Neural progenitor cell (in vitro differentiated cells): ENCODE measurements at regions not wholly inside any gene's neighbourhood (a gene's known extent, or its start where the extent isn't known, plus 50 kb on each side); places are given as distances from the start of the nearest gene placed in this dataset.

Source experiments
- DNase-seq: peaks from one replicate; pipeline ENCODE4 v3.0.0-alpha.2; 2016; ENCODE audit warnings: low spot score
- H2AFZ ChIP-seq: fragments of 200-600 bp; sonication (generic); replicated peaks from 2 replicates; pipeline ENCODE4 v1.6.1; 2016; ENCODE audit warnings: antibody characterized with exemption
- H3F3A ChIP-seq: fragments of 200-600 bp; sonication (generic); 2 replicates; pipeline ENCODE4 v1.6.1; 2016; ENCODE audit warnings: antibody characterized with exemption, low read depth
- H3K27ac ChIP-seq: fragments of 200-600 bp; sonication (generic); 2 replicates; pipeline ENCODE4 v1.5.1; 2016; ENCODE audit warnings: mild to moderate bottlenecking
- H3K27me3 ChIP-seq: fragments of 200-600 bp; sonication (generic); 2 replicates; pipeline ENCODE4 v1.6.1; 2016; ENCODE audit warnings: mild to moderate bottlenecking, moderate library complexity
- H3K36me3 ChIP-seq: fragments of 200-600 bp; sonication (generic); 2 replicates; pipeline ENCODE4 v1.5.1; 2016
- H3K4me1 ChIP-seq: fragments of 200-600 bp; sonication (generic); 2 replicates; pipeline ENCODE4 v1.6.1; 2016; ENCODE audit warnings: mixed run types
- H3K4me2 ChIP-seq: fragments of 200-600 bp; sonication (generic); 2 replicates; pipeline ENCODE4 v1.6.1; 2016
- H3K4me3 ChIP-seq: fragments of 200-600 bp; sonication (generic); 2 replicates; pipeline ENCODE4 v1.5.1; 2016
- H3K79me2 ChIP-seq: fragments of 200-600 bp; sonication (generic); 2 replicates; pipeline ENCODE4 v1.6.1; 2016; ENCODE audit warnings: low read depth
- H3K9ac ChIP-seq: fragments of 200-600 bp; sonication (generic); 2 replicates; pipeline ENCODE4 v1.6.1; 2016
- H3K9me3 ChIP-seq: fragments of 200-600 bp; sonication (generic); 2 replicates; pipeline ENCODE4 v1.5.1; 2016; ENCODE audit warnings: low read depth
- H4K20me1 ChIP-seq: fragments of 200-600 bp; sonication (generic); 2 replicates; pipeline ENCODE4 v1.6.1; 2016; ENCODE audit warnings: low read depth
- H3K27ac Mint-ChIP-seq: 3 replicates; pipeline ENCODE4 v1.8.0; 2021; ENCODE audit warnings: mixed read lengths
- H3K27me3 Mint-ChIP-seq: 2 replicates; pipeline ENCODE4 v1.8.0; 2022; ENCODE audit warnings: low read depth, mild to moderate bottlenecking, inconsistent platforms, moderate library complexity, mixed read lengths; ENCODE audit not compliant: insufficient read depth
- H3K36me3 Mint-ChIP-seq: 3 replicates; pipeline ENCODE4 v1.8.0; 2021; ENCODE audit warnings: mixed read lengths
- H3K4me1 Mint-ChIP-seq: 3 replicates; pipeline ENCODE4 v1.8.0; 2021; ENCODE audit warnings: mixed read lengths
- H3K4me3 Mint-ChIP-seq: 3 replicates; pipeline ENCODE4 v1.8.0; 2021; ENCODE audit warnings: mild to moderate bottlenecking, moderate library complexity, mixed read lengths
- H3K9me3 Mint-ChIP-seq: 3 replicates; pipeline ENCODE4 v1.8.0; 2020; ENCODE audit warnings: mixed read lengths
- EZH2 ChIP-seq: fragments of 200-600 bp; sonication (generic); IDR thresholded peaks from 2 replicates; pipeline ENCODE4 v1.6.1; 2017; ENCODE audit warnings: antibody characterized with exemption, mild to moderate bottlenecking, moderate library complexity
- EZH2phosphoT487 ChIP-seq: fragments of 200-600 bp; sonication (generic); IDR thresholded peaks from 2 replicates; pipeline ENCODE4 v1.6.1; 2017; ENCODE audit warnings: antibody characterized with exemption
- TF ChIP-seq, protein P1 (sequence below): fragments of 200-600 bp; sonication (generic); IDR thresholded peaks from 2 replicates; pipeline ENCODE4 v1.5.1; 2017; ENCODE audit warnings: antibody characterized with exemption, mild to moderate bottlenecking

- no peak overlapping the region for H3K4me3 ChIP-seq
Observed at GRCh38 chr6:157770946-157771345, 52.1 kb upstream of the SNX9 start.

GRCh38 chr6:157772820-157773219 is 50.2 kb upstream of the SNX9 start:
- Histone ChIP-seq H3K27me3 (no peaks in the 10 kb centered on the region), H3K27ac (no peak overlapping the region), H3F3A (peaks cover 7% of the 10 kb centered on the region), H3K4me1 (no peaks in the 10 kb centered on the region), H3K4me3 (no peak overlapping the region), H3K79me2 (no peaks in the 10 kb centered on the region), H3K9ac (no peak overlapping the region), H3K9me3 (no peaks in the 10 kb centered on the region), H3K4me2 (no peak overlapping the region), H3K36me3 (no peaks in the 10 kb centered on the region), H4K20me1 (no peaks in the 10 kb centered on the region), H2AFZ (no peak overlapping the region)
- peaks cover 10% of the 10 kb centered on the region for H3K9me3 Mint-ChIP-seq
- H3K27ac Mint-ChIP-seq, result peak overlapping the region; percentile 38
- H3K36me3 Mint-ChIP-seq, result no peaks in the 10 kb centered on the region
- TF ChIP-seq, protein P1, sequence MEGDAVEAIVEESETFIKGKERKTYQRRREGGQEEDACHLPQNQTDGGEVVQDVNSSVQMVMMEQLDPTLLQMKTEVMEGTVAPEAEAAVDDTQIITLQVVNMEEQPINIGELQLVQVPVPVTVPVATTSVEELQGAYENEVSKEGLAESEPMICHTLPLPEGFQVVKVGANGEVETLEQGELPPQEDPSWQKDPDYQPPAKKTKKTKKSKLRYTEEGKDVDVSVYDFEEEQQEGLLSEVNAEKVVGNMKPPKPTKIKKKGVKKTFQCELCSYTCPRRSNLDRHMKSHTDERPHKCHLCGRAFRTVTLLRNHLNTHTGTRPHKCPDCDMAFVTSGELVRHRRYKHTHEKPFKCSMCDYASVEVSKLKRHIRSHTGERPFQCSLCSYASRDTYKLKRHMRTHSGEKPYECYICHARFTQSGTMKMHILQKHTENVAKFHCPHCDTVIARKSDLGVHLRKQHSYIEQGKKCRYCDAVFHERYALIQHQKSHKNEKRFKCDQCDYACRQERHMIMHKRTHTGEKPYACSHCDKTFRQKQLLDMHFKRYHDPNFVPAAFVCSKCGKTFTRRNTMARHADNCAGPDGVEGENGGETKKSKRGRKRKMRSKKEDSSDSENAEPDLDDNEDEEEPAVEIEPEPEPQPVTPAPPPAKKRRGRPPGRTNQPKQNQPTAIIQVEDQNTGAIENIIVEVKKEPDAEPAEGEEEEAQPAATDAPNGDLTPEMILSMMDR, result no peak
- TF ChIP-seq EZH2phosphoT487 (no peak), EZH2 (no peak)
- H3K4me1 Mint-ChIP-seq, result peaks cover 11% of the 10 kb centered on the region
- H3K4me3 Mint-ChIP-seq, result no peak overlapping the region
- DNase-seq, result no peak
- peaks cover 14% of the 10 kb centered on the region for H3K27me3 Mint-ChIP-seq

More at GRCh38 chr6:157770946-157771345, 52.1 kb upstream of the SNX9 start:
- Histone ChIP-seq H3K9me3 (no peaks in the 10 kb centered on the region), H3K4me1 (no peaks in the 10 kb centered on the region), H3F3A (peaks cover 7% of the 10 kb centered on the region), H3K9ac (no peak overlapping the region), H3K27ac (no peak overlapping the region), H2AFZ (no peak overlapping the region), H3K4me2 (no peak overlapping the region), H3K36me3 (no peaks in the 10 kb centered on the region), H3K79me2 (no peaks in the 10 kb centered on the region), H4K20me1 (no peaks in the 10 kb centered on the region), H3K27me3 (no peaks in the 10 kb centered on the region)
- H3K4me3 Mint-ChIP-seq, result no peak overlapping the region
- no peak for DNase-seq
- no peaks in the 10 kb centered on the region for H3K36me3 Mint-ChIP-seq
- peaks cover 11% of the 10 kb centered on the region for H3K4me1 Mint-ChIP-seq
- peaks cover 12% of the 10 kb centered on the region for H3K27me3 Mint-ChIP-seq
- TF ChIP-seq EZH2 (no peak), EZH2phosphoT487 (no peak)
- TF ChIP-seq, protein P1, result no peak
- no peak overlapping the region for H3K27ac Mint-ChIP-seq
- H3K9me3 Mint-ChIP-seq, result peaks cover 10% of the 10 kb centered on the region
